HG02798 (cell line): ENCODE measurements at regions not wholly inside any gene's neighbourhood (a gene's known extent, or its start where the extent isn't known, plus 50 kb on each side); places are given as distances from the start of the nearest gene placed in this dataset.

Experiments
- ATAC-seq: cut with Tn5 transposase; IDR thresholded peaks from one replicate; pipeline ENCODE4 v1.9.1; 2021; ENCODE audit warnings: mild to moderate bottlenecking; ENCODE audit not compliant: unreplicated experiment, poor library complexity

GRCh38 chr7:89401099-89401498 is 605.6 kb upstream of the TEX47 start:
- no peak for ATAC-seq

GRCh38 chr7:89401690-89402089 is 606.2 kb upstream of the TEX47 start:
- ATAC-seq: no peak

- ATAC-seq: no peak
Measured at GRCh38 chr7:89451911-89452310, 656.4 kb upstream of the TEX47 start.

GRCh38 chr7:89456556-89456955 is 661.0 kb upstream of the TEX47 start:
- ATAC-seq: no peak

- no peak for ATAC-seq
Measured at GRCh38 chr7:89458114-89458513, 662.6 kb upstream of the TEX47 start.

- no peak for ATAC-seq
Measured at GRCh38 chr7:89474456-89474855, 678.9 kb upstream of the TEX47 start.

- no peak for ATAC-seq
Measured at GRCh38 chr7:89477991-89478390, 676.3 kb upstream of the STEAP1 start.

GRCh38 chr7:89495704-89496103 is 658.6 kb upstream of the STEAP1 start:
- ATAC-seq: no peak

GRCh38 chr7:89500084-89500483 is 654.2 kb upstream of the STEAP1 start:
- ATAC-seq: no peak

GRCh38 chr7:89503281-89503680 is 651.0 kb upstream of the STEAP1 start:
- ATAC-seq: no peak

GRCh38 chr7:89507034-89507433 is 647.2 kb upstream of the STEAP1 start:
- ATAC-seq: no peak

- no peak for ATAC-seq
Measured at GRCh38 chr7:89511900-89512299, 642.4 kb upstream of the STEAP1 start.

- no peak for ATAC-seq
Measured at GRCh38 chr7:89514970-89515369, 639.3 kb upstream of the STEAP1 start.

GRCh38 chr7:89517815-89518214 is 636.5 kb upstream of the STEAP1 start:
- no peak for ATAC-seq

- no peak for ATAC-seq
Measured at GRCh38 chr7:89549768-89550167, 604.5 kb upstream of the STEAP1 start.

- ATAC-seq: no peak
Measured at GRCh38 chr7:89554209-89554608, 600.1 kb upstream of the STEAP1 start.

- ATAC-seq: no peak
Measured at GRCh38 chr7:89559596-89559995, 594.7 kb upstream of the STEAP1 start.

GRCh38 chr7:89563597-89563996 is 590.7 kb upstream of the STEAP1 start:
- no peak for ATAC-seq

GRCh38 chr7:89584896-89585295 is 569.4 kb upstream of the STEAP1 start:
- no peak for ATAC-seq

GRCh38 chr7:89593125-89593524 is 561.1 kb upstream of the STEAP1 start:
- ATAC-seq: no peak

- no peak for ATAC-seq
Measured at GRCh38 chr7:89602984-89603383, 551.3 kb upstream of the STEAP1 start.

- no peak for ATAC-seq
Measured at GRCh38 chr7:89605362-89605761, 548.9 kb upstream of the STEAP1 start.

GRCh38 chr7:89606511-89606910 is 547.8 kb upstream of the STEAP1 start:
- no peak for ATAC-seq
